ENCODE measurements at regions not wholly inside any gene's neighbourhood (a gene's known extent, or its start where the extent isn't known, plus 50 kb on each side); places are given as distances from the start of the nearest gene placed in this dataset.

GRCh38 chr22:34804604-34805003 is 261.4 kb upstream of the ISX start:
- TF ChIP-seq CTCF (CRISPR knock-in tag; IDR thresholded peaks at IDR 0.05) (0 out of 2 replicates have a peak, but pooled peaks have one; percentile 5), ZIK1 (CRISPR knock-in tag; IDR thresholded peaks at IDR 0.05; ENCODE audit: borderline replicate concordance, low read depth) (no peak), ZNF12 (CRISPR knock-in tag; IDR thresholded peaks at IDR 0.05) (no peak), STAG1 (CRISPR knock-in tag; IDR thresholded peaks at IDR 0.05) (0 out of 2 replicates have a peak, but pooled peaks have one; percentile 7), FOSL1 (CRISPR knock-in tag; IDR thresholded peaks at IDR 0.05; ENCODE audit: borderline replicate concordance) (no peak), AGO2 (optimal IDR thresholded peaks at IDR 0.05; ENCODE audit: low read depth, low read length) (no peak)
- TF ChIP-seq, protein P1, sequence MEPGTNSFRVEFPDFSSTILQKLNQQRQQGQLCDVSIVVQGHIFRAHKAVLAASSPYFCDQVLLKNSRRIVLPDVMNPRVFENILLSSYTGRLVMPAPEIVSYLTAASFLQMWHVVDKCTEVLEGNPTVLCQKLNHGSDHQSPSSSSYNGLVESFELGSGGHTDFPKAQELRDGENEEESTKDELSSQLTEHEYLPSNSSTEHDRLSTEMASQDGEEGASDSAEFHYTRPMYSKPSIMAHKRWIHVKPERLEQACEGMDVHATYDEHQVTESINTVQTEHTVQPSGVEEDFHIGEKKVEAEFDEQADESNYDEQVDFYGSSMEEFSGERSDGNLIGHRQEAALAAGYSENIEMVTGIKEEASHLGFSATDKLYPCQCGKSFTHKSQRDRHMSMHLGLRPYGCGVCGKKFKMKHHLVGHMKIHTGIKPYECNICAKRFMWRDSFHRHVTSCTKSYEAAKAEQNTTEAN (CRISPR knock-in tag; conservative IDR thresholded peaks at IDR 0.05): no peak
- TF ChIP-seq, protein P2, sequence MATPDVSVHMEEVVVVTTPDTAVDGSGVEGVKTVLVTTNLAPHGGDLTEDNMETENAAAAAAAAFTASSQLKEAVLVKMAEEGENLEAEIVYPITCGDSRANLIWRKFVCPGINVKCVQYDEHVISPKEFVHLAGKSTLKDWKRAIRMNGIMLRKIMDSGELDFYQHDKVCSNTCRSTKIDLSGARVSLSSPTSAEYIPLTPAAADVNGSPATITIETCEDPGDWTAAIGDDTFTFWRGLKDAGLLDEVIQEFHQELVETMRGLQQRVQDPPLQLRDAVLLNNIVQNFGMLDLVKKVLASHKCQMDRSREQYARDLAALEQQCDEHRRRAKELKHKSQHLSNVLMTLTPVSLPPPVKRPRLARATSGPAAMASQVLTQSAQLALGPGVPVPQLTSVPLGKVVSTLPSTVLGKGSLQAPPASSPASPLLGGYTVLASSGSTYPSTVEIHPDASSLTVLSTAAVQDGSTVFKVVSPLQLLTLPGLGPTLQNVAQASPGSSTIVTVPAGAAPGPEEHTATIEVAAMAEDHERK (CRISPR knock-in tag; IDR thresholded peaks at IDR 0.05; ENCODE audit: low read depth): no peak
- CTCF ChIA-PET (ENCODE audit: low intra/inter-chr PET ratio, low total read pairs): no interaction called here
- H3K79me2 ChIP-seq (ENCODE audit: insufficient read depth, low read length): no peaks in the 10 kb centered on the region
- no peak for DNase-seq (ENCODE audit: low spot score)
- in situ Hi-C loops (cut with HindIII; ENCODE audit: extremely low pct_ligation_motif_present, low pct_unique_long_range_greater_than_20kb) (loop anchor here (10.0 to 25.0 kb wide), 2 partner anchors 60 to 92 kb away; no protein-coding TSS in a partner anchor), intact Hi-C loops (cut with micrococcal nuclease; ENCODE audit: unreplicated experiment) (no loop called here)
- WGBS (ENCODE audit: low lambda C conversion rate): 8% methylated on average over 2 of the region's 2 CpGs
- POLR2A ChIA-PET: no interaction called here
- H3K4me3 ChIP-seq (replicated peaks in 1 of 3; ENCODE audit: insufficient read depth in 1 of 3, low read depth in 2 of 3, low read length in 3 of 3): no peak overlapping the region
- FAIRE-seq: no peak
- H3K4me1 ChIP-seq (ENCODE audit: insufficient read depth, low read length): no peaks in the 10 kb centered on the region
- H4K20me1 ChIP-seq (ENCODE audit: insufficient read depth, low read length): no peaks in the 10 kb centered on the region
- H3K9ac ChIP-seq (ENCODE audit: insufficient read depth, low read depth, low read length): no peak overlapping the region
- 0 out of 3 replicates have a peak, but pooled peaks have one; percentile 33 for ATAC-seq
- H2AFZ ChIP-seq (ENCODE audit: low read length): no peak overlapping the region
- peaks cover 1 to 20% of the 10 kb centered on the region in 2 experiments; a peak in 2 of 5 replicates for H3K27me3 ChIP-seq (ENCODE audit: control insufficient read depth in 1 of 2, insufficient read depth in 2 of 2, low read length in 2 of 2)
- H3K9me3 ChIP-seq (ENCODE audit: low read length): no peaks in the 10 kb centered on the region
- no peak overlapping the region for H3K27ac ChIP-seq (ENCODE audit: extremely low read length, insufficient read depth, low read length)
- H3K4me2 ChIP-seq (ENCODE audit: low read depth, low read length): no peak overlapping the region
- no TSS peak for BruUV-seq (replicated peaks)
- no peaks in the 10 kb centered on the region for H3K36me3 ChIP-seq (replicated peaks in 1 of 2; ENCODE audit: control insufficient read depth in 1 of 2, insufficient read depth in 2 of 2, low read length in 2 of 2)

All from HepG2 (cell line).